ENCODE measurements at regions not wholly inside any gene's neighbourhood (a gene's known extent, or its start where the extent isn't known, plus 50 kb on each side); places are given as distances from the start of the nearest gene placed in this dataset.

GRCh38 chr2:146370826-146371225, 1474.0 kb upstream of the ACVR2A start:
- H3K79me2 ChIP-seq (ENCODE audit: low read length) = no peaks in the 10 kb centered on the region
- no peak overlapping the region for H3K9ac ChIP-seq (ENCODE audit: low read length)
- ChIA-PET CTCF (interaction anchor here (0.6 kb wide), 1 partner anchor 11 kb away, joined by 3 read pairs; no protein-coding TSS in a partner anchor), POLR2A (ENCODE audit: unreplicated experiment) (no interaction called here)
- H3K27me3 ChIP-seq (ENCODE audit: low read length) = no peaks in the 10 kb centered on the region
- H3F3A ChIP-seq (ENCODE audit: low read length, unreplicated experiment) = no peaks in the 10 kb centered on the region
- no peaks in the 10 kb centered on the region for H3K9me3 ChIP-seq (ENCODE audit: low read length)
- peak; percentile 47 for DNase-seq
- no TSS peak for BruUV-seq (replicated peaks)
- H4K20me1 ChIP-seq (ENCODE audit: low read length) = no peaks in the 10 kb centered on the region
- no peak overlapping the region for H3K27ac ChIP-seq (ENCODE audit: low read length)
- intact Hi-C loops (cut with micrococcal nuclease) = no loop called here
- no peak for TF ChIP-seq EZH2 (IDR thresholded peaks at IDR 0.05; ENCODE audit: low read length, unreplicated experiment)
- peak; percentile 63 for ATAC-seq
- no peak overlapping the region for H3K4me2 ChIP-seq (ENCODE audit: low read length)
- H2AFZ ChIP-seq (ENCODE audit: low read length) = no peak overlapping the region
- H3K9me2 ChIP-seq (replicated peaks; ENCODE audit: low read length) = no peaks in the 10 kb centered on the region
- no peak overlapping the region for H3K4me3 ChIP-seq (ENCODE audit: low read length)
- H3K4me1 ChIP-seq (ENCODE audit: insufficient read depth, low read length) = no peaks in the 10 kb centered on the region
- no peaks in the 10 kb centered on the region for H3K36me3 ChIP-seq (ENCODE audit: low read depth, low read length)

DNA sequence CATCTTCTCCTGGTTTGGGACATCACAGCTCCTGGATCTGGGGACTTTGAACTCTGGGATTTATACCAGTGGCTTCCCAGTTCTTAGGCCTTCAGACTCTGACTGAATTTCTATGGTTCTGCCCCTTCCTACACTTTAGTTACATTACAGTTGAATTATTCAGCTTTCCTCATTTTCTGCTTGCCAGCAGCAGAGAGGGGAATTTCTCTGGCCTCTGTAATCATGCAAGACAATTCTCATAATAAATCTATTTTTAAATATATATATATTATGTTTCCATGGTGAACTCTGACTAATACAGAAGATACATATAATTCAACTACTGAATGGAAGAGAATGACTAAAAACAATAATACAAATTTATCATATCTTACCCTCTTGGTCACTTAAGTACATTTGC, 1478.6 kb upstream of the ACVR2A start:
- CTCF ChIA-PET = no interaction called here
- POLR2A ChIA-PET (ENCODE audit: unreplicated experiment) = no interaction called here
- ATAC-seq (no peak), DNase-seq (no peak)
- TF ChIP-seq, protein P1, sequence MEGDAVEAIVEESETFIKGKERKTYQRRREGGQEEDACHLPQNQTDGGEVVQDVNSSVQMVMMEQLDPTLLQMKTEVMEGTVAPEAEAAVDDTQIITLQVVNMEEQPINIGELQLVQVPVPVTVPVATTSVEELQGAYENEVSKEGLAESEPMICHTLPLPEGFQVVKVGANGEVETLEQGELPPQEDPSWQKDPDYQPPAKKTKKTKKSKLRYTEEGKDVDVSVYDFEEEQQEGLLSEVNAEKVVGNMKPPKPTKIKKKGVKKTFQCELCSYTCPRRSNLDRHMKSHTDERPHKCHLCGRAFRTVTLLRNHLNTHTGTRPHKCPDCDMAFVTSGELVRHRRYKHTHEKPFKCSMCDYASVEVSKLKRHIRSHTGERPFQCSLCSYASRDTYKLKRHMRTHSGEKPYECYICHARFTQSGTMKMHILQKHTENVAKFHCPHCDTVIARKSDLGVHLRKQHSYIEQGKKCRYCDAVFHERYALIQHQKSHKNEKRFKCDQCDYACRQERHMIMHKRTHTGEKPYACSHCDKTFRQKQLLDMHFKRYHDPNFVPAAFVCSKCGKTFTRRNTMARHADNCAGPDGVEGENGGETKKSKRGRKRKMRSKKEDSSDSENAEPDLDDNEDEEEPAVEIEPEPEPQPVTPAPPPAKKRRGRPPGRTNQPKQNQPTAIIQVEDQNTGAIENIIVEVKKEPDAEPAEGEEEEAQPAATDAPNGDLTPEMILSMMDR (conservative IDR thresholded peaks at IDR 0.05; ENCODE audit: low read depth, low read length) = no peak
- no peak for TF ChIP-seq EZH2 (IDR thresholded peaks at IDR 0.05; ENCODE audit: low read length, unreplicated experiment)
- TF ChIP-seq EZH2phosphoT487 (IDR thresholded peaks at IDR 0.05; ENCODE audit: borderline replicate concordance, low read length) = no peak
- Histone ChIP-seq H3K27ac (ENCODE audit: low read length) (no peak overlapping the region), H3K4me2 (ENCODE audit: low read length) (no peak overlapping the region), H3K4me3 (ENCODE audit: low read length) (no peak overlapping the region), H3K36me3 (ENCODE audit: low read depth, low read length) (no peaks in the 10 kb centered on the region), H2AFZ (ENCODE audit: low read length) (no peak overlapping the region), H3K9me2 (replicated peaks; ENCODE audit: low read length) (no peaks in the 10 kb centered on the region), H3K79me2 (ENCODE audit: low read length) (no peaks in the 10 kb centered on the region), H3K4me1 (ENCODE audit: insufficient read depth, low read length) (no peaks in the 10 kb centered on the region), H4K20me1 (ENCODE audit: low read length) (no peaks in the 10 kb centered on the region), H3F3A (ENCODE audit: low read length, unreplicated experiment) (no peaks in the 10 kb centered on the region), H3K27me3 (ENCODE audit: low read length) (no peaks in the 10 kb centered on the region), H3K9me3 (ENCODE audit: low read length) (no peaks in the 10 kb centered on the region), H3K9ac (ENCODE audit: low read length) (no peak overlapping the region)
- intact Hi-C loops (cut with micrococcal nuclease) = no loop called here
- BruUV-seq (replicated peaks) = no TSS peak

GRCh38 chr2:146365041-146365440, 1479.8 kb upstream of the ACVR2A start:
- no TSS peak for BruUV-seq (replicated peaks)
- Histone ChIP-seq H3K9me3 (ENCODE audit: low read length) (no peaks in the 10 kb centered on the region), H3K4me2 (ENCODE audit: low read length) (no peak overlapping the region), H3K9ac (ENCODE audit: low read length) (no peak overlapping the region), H3K9me2 (replicated peaks; ENCODE audit: low read length) (no peaks in the 10 kb centered on the region), H3F3A (ENCODE audit: low read length, unreplicated experiment) (no peaks in the 10 kb centered on the region), H3K27ac (ENCODE audit: low read length) (no peak overlapping the region), H2AFZ (ENCODE audit: low read length) (no peak overlapping the region), H4K20me1 (ENCODE audit: low read length) (no peaks in the 10 kb centered on the region), H3K36me3 (ENCODE audit: low read depth, low read length) (no peaks in the 10 kb centered on the region), H3K27me3 (ENCODE audit: low read length) (no peaks in the 10 kb centered on the region), H3K4me3 (ENCODE audit: low read length) (no peak overlapping the region), H3K4me1 (ENCODE audit: insufficient read depth, low read length) (no peaks in the 10 kb centered on the region), H3K79me2 (ENCODE audit: low read length) (no peaks in the 10 kb centered on the region)
- ChIA-PET CTCF (no interaction called here), POLR2A (ENCODE audit: unreplicated experiment) (no interaction called here)
- intact Hi-C loops (cut with micrococcal nuclease) = no loop called here
- no peak for TF ChIP-seq EZH2 (IDR thresholded peaks at IDR 0.05; ENCODE audit: low read length, unreplicated experiment)
- TF ChIP-seq, protein P1 (conservative IDR thresholded peaks at IDR 0.05; ENCODE audit: low read depth, low read length) = no peak
- no peak for TF ChIP-seq EZH2phosphoT487 (IDR thresholded peaks at IDR 0.05; ENCODE audit: borderline replicate concordance, low read length)
- DNase-seq (no peak), ATAC-seq (no peak)

Data from PC-3 (cell line).